Heart right ventricle (tissue), 16 donors: ENCODE measurements at regions not wholly inside any gene's neighbourhood (a gene's known extent, or its start where the extent isn't known, plus 50 kb on each side); places are given as distances from the start of the nearest gene placed in this dataset.

ENCODE experiments used
- ATAC-seq, 8 donors: fragments of 200-7000 bp; cut with Tn5 transposase; one replicate each; pipeline ENCODE4 v1.9.1; 2020; ENCODE audit warnings: mild to moderate bottlenecking in 8 of 8, moderate library complexity in 8 of 8, moderate number of reproducible peaks in 1 of 8
- DNase-seq, 2 donors: peaks; one replicate each; pipeline ENCODE4 v3.0.0-alpha.2; 2020
- H3K27ac ChIP-seq, 10 donors: fragments of 200-600 bp; sonication (generic) in 2 of 10; one replicate each; pipeline versions ENCODE4 v1.5.0 to v1.8.0; 2020 to 2022; ENCODE audit warnings: mild to moderate bottlenecking in 3 of 10
- H3K27me3 ChIP-seq, 7 donors: fragments of 200-600 bp; one replicate each; pipeline ENCODE4 v1.8.0; 2021 to 2022; ENCODE audit warnings: mild to moderate bottlenecking in 2 of 7
- H3K36me3 ChIP-seq, 9 donors: fragments of 200-600 bp; sonication (generic) in 1 of 9; one replicate each; pipeline versions ENCODE4 v1.5.0 to v1.8.0; 2020 to 2022; ENCODE audit warnings: mild to moderate bottlenecking in 2 of 9
- H3K4me1 ChIP-seq, 9 donors: fragments of 200-600 bp; sonication (generic) in 1 of 9; one replicate each; pipeline versions ENCODE4 v1.5.0 to v1.8.0; 2020 to 2022; ENCODE audit warnings: mild to moderate bottlenecking in 4 of 9
- H3K4me3 ChIP-seq, 10 donors: fragments of 200-600 bp; sonication (generic) in 2 of 10; one replicate each; pipeline versions ENCODE4 v1.5.0 to v1.8.0; 2020 to 2022; ENCODE audit warnings: mild to moderate bottlenecking in 7 of 10, moderate library complexity in 2 of 10
- H3K9me3 ChIP-seq, 11 donors: fragments of 200-600 bp in 10 of 11; sonication (generic) in 2 of 11; one replicate each; pipeline versions ENCODE4 v1.5.0 to v1.8.0; 2013 to 2022; ENCODE audit warnings: mild to moderate bottlenecking in 2 of 11, control low read depth in 1 of 11, moderate library complexity in 1 of 11
- CTCF ChIP-seq, 9 donors: fragments of 200-600 bp; sonication (generic) in 2 of 9; IDR thresholded peaks; one replicate each; pipeline versions ENCODE4 v1.5.0 to v1.8.0; 2021 to 2022; ENCODE audit warnings: antibody characterized with exemption in 9 of 9, mild to moderate bottlenecking in 5 of 9, moderate library complexity in 1 of 9
- WGBS, 2 donors: extraction: QIAGEN DNeasy Blood & Tissue Kit; methylation state at CpG; one replicate each; pipeline ENCODE4 v1.1.7; 2013; ENCODE audit warnings: inconsistent platforms in 1 of 2; 5-methylcytosine and 5-hydroxymethylcytosine counted together
- intact Hi-C, 10 donors: fragments of 100-400 bp; cut with DNase I; formaldehyde crosslinking; loops; one replicate each; pipeline versions ENCODE4 v1.11.1 to v1.14.2; 2022
- donor health status: Arrhythmogenic right ventricular cardiomyopathy.
- donor health status: ischemic (EF 13 %, LVEDD 7.1; RV severe dilation, severe dysfunction).
- donor health status: healthy with polysubstance abuse.
- donor health status: DM: no; HTN: yes; CAD: no.
- donor health status: DM: no; HTN: no; CAD: no.
- donor health status: ischemic (EF 25% LVEDD 6.9; RV normal size, moderate dysfunction).
- donor health status: ischemic (EF 25% LVEDD 5.7; RV mildly dilated, moderate dysfunction).
- donor health status: healthy.
- donor health status: DM: yes; HTN: yes; CAD: no.
- donor health status: Ischemic cardiomyopathy.
- donor health status: ischemic (EF 35%, LVEDD 5.7; RV mildly dilated, moderate dysfunction).
- donor health status: nonischemic (EF 11% LVEDD 7.7; RV severe dilation, severe dysfunction).
- donor health status: DM: yes; HTN: yes; CAD: no.
- donor health status: PGD.
- donor health status: ischemic (EF 29% LVEDD 5.4; RV normal size, mild dysfunction).
- donor health status: nonischemic (EF 23%, LVEDD 6.1; RV moderate dilation, normal function).

DNA sequence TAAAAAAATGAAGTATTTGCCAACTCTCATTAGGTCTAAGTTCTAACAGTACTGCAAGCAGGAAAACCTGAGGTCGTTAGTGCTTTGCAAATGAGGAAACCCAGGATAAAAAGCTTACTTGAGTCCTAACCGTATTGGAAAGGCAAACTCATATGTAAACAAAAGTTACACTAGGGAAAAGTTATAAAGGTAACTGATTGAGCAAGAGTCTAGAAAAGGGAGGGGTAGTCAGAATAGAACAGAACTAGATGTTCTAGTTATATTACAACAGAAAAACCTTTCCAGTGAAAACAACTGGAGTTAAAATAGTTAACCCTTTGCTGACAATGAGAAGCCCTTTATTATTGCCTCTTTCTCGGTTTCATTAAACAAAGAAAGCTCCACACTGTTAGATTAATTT is 66.4 kb upstream of the MAOA start:
- intact Hi-C loops = loop anchor here in 1 of 10 donors (10.0 kb wide), 1 partner anchor 65 kb away; the partner anchor contains the start of gene MAOA
- peak overlapping the region in 2 of 10 donors; percentile 0 to 22 for H3K27ac ChIP-seq
- peaks cover 0 to 10% (median 4%) of the 10 kb centered on the region in 9 donors for H3K4me1 ChIP-seq
- peaks cover 0 to 10% (median 0%) of the 10 kb centered on the region in 7 donors for H3K27me3 ChIP-seq
- H3K4me3 ChIP-seq = no peak overlapping the region
- no peaks in the 10 kb centered on the region for H3K9me3 ChIP-seq
- 19 to 44% methylated on average over 3 of the region's 3 CpGs for WGBS, 2 donors
- ATAC-seq (peak in 4 of 8 donors; percentile 47 to 86 (median 66)), DNase-seq (no peak)
- TF ChIP-seq CTCF (IDR thresholded peaks at IDR 0.05) = no peak
- no peaks in the 10 kb centered on the region for H3K36me3 ChIP-seq

DNA sequence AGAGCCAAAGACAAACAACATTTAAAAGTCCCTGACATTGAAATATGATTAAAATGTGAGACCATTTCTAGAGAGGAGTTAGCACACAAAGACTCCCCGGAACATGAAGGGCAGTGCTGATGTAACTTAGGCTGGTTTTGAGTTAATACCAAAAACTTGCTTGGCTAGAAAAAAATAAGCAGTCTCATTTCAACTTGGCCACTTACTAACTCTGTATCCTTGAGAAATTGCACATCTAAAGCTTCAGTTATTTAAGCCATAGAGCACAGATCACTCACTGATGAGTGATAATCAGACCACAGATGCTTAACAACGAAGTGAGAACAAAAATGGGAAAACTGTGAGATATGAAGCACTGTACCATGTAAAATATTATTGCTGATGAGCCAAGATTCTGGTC is 65.9 kb upstream of the MAOA start:
- intact Hi-C loops = loop anchor here in 1 of 10 donors (10.0 kb wide), 1 partner anchor 65 kb away; the partner anchor contains the start of gene MAOA
- H3K36me3 ChIP-seq = no peaks in the 10 kb centered on the region
- WGBS, 2 donors = 48 to 57% methylated on average over 2 of the region's 2 CpGs
- peaks cover 0 to 10% (median 0%) of the 10 kb centered on the region in 7 donors for H3K27me3 ChIP-seq
- H3K4me1 ChIP-seq = peaks cover 0 to 10% (median 4%) of the 10 kb centered on the region in 9 donors
- peak overlapping the region in 2 of 10 donors; percentile 0 to 22 for H3K27ac ChIP-seq
- ATAC-seq (peak in 2 of 8 donors; percentile 56 to 70), DNase-seq (no peak)
- H3K4me3 ChIP-seq = no peak overlapping the region
- TF ChIP-seq CTCF (IDR thresholded peaks at IDR 0.05) = no peak
- no peaks in the 10 kb centered on the region for H3K9me3 ChIP-seq

DNA sequence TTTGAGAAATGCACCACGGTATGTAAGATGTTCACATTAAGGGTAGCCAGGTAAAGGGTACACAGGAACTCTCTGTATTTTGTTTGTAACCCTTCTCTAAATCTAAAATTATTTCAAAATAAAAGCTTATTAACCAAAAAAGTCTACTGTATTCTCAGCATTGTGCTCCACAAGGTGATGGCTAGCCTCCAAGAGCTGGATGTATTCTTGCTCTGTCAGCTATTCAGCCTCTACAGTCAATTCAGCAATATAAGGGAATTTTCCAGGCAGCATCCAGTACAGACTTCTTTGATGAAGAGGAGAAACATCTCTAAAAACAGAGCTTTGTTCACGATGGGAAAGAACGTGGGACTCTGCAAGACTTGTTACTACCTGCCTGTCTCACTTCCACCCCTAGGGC is 63.5 kb upstream of the MAOA start:
- Histone ChIP-seq H3K36me3 (no peaks in the 10 kb centered on the region), H3K4me3 (no peak overlapping the region), H3K27me3 (no peaks in the 10 kb centered on the region), H3K9me3 (no peaks in the 10 kb centered on the region), H3K27ac (no peak overlapping the region), H3K4me1 (peaks cover 0 to 10% (median 4%) of the 10 kb centered on the region in 9 donors)
- DNase-seq (no peak), ATAC-seq (no peak)
- intact Hi-C loops = loop anchor here in 1 of 10 donors (10.0 kb wide), 1 partner anchor 62 kb away; the partner anchor contains the start of gene MAOA
- no peak for TF ChIP-seq CTCF (IDR thresholded peaks at IDR 0.05)
- WGBS, 2 donors = 61 to 63% methylated on average over 3 of the region's 3 CpGs

DNA sequence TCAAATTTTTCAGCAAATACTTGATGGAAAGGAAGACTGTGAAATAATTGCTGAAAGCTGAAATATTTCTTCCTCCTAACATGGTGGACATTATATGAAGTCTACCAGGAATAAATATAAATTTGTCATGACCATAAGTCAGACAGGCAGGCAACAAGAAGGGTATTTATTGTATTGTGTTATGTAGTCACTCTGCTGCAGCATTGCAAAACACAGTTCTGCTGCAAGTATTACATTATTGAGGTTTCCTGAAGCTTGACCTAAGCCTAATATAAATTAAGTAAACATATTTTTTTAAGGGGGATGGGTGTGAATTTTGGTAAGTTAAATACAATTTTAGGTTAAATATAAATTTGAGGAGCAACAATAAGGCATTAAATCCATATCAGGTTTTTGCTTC is 60.2 kb upstream of the MAOA start:
- Histone ChIP-seq H3K36me3 (no peaks in the 10 kb centered on the region), H3K4me1 (no peaks in the 10 kb centered on the region), H3K9me3 (no peaks in the 10 kb centered on the region), H3K4me3 (no peak overlapping the region), H3K27me3 (peaks cover 0 to 15% (median 0%) of the 10 kb centered on the region in 7 donors), H3K27ac (no peak overlapping the region)
- DNase-seq = no peak
- no peak for ATAC-seq
- intact Hi-C loops = loop anchor here in 1 of 10 donors (10.0 kb wide), 1 partner anchor 59 kb away; the partner anchor contains the start of gene MAOA
- TF ChIP-seq CTCF (IDR thresholded peaks at IDR 0.05) = no peak
